ENCODE measurements at regions not wholly inside any gene's neighbourhood (a gene's known extent, or its start where the extent isn't known, plus 50 kb on each side); places are given as distances from the start of the nearest gene placed in this dataset.

- TF ChIP-seq, protein P1, sequence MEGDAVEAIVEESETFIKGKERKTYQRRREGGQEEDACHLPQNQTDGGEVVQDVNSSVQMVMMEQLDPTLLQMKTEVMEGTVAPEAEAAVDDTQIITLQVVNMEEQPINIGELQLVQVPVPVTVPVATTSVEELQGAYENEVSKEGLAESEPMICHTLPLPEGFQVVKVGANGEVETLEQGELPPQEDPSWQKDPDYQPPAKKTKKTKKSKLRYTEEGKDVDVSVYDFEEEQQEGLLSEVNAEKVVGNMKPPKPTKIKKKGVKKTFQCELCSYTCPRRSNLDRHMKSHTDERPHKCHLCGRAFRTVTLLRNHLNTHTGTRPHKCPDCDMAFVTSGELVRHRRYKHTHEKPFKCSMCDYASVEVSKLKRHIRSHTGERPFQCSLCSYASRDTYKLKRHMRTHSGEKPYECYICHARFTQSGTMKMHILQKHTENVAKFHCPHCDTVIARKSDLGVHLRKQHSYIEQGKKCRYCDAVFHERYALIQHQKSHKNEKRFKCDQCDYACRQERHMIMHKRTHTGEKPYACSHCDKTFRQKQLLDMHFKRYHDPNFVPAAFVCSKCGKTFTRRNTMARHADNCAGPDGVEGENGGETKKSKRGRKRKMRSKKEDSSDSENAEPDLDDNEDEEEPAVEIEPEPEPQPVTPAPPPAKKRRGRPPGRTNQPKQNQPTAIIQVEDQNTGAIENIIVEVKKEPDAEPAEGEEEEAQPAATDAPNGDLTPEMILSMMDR (IDR thresholded peaks at IDR 0.05; ENCODE audit: insufficient read depth, low read depth, low read length) = no peak
- TF ChIP-seq EZH2 (IDR thresholded peaks at IDR 0.05; ENCODE audit: insufficient read depth, low read length) = no peak
Observed at GRCh38 chr4:125758438-125758837, 443.7 kb downstream of the FAT4 start.
